MM.1S (cell line): ENCODE measurements at regions not wholly inside any gene's neighbourhood (a gene's known extent, or its start where the extent isn't known, plus 50 kb on each side); places are given as distances from the start of the nearest gene placed in this dataset.

ENCODE experiments used
- DNase-seq: peaks from one replicate; pipeline ENCODE4 v3.0.0-alpha.2; 2015
- H2AFZ ChIP-seq: fragments of 300-600 bp; sonication (generic); 2 replicates; pipeline ENCODE4 v1.6.0; 2016; ENCODE audit warnings: antibody characterized with exemption, low read length
- H3F3A ChIP-seq: fragments of 300-600 bp; sonication (generic); 2 replicates; pipeline ENCODE4 v1.6.1; 2016; ENCODE audit warnings: mild to moderate bottlenecking, antibody characterized with exemption, low read length, moderate library complexity, mixed read lengths; ENCODE audit not compliant: insufficient read depth
- H3K27ac ChIP-seq: fragments of 300-600 bp; sonication (generic); 2 replicates; pipeline ENCODE4 v1.5.1; 2016; ENCODE audit warnings: mild to moderate bottlenecking, low read length
- H3K27me3 ChIP-seq: fragments of 300-600 bp; sonication (generic); replicated peaks from 2 replicates; pipeline ENCODE4 v1.6.0; 2016; ENCODE audit warnings: low read length; ENCODE audit not compliant: insufficient read depth
- H3K36me3 ChIP-seq: fragments of 300-600 bp; sonication (generic); replicated peaks from 2 replicates; pipeline ENCODE4 v1.6.1; 2016; ENCODE audit warnings: mild to moderate bottlenecking, low read length, mixed read lengths; ENCODE audit not compliant: insufficient read depth
- H3K4me1 ChIP-seq: fragments of 300-600 bp; sonication (generic); 2 replicates; pipeline ENCODE4 v1.6.1; 2016; ENCODE audit warnings: low read length, mixed read lengths
- H3K4me2 ChIP-seq: fragments of 300-600 bp; sonication (generic); 2 replicates; pipeline ENCODE4 v1.6.0; 2016; ENCODE audit warnings: low read depth, low read length
- H3K4me3 ChIP-seq: fragments of 300-600 bp; sonication (generic); 2 replicates; pipeline ENCODE4 v1.5.1; 2016; ENCODE audit warnings: low read length, mixed read lengths
- H3K79me2 ChIP-seq: fragments of 300-600 bp; sonication (generic); 2 replicates; pipeline ENCODE4 v1.6.1; 2016; ENCODE audit warnings: mixed run types, low read length, mixed read lengths
- H3K9ac ChIP-seq: fragments of 300-600 bp; sonication (generic); 2 replicates; pipeline ENCODE4 v1.6.1; 2016; ENCODE audit warnings: low read length, mixed read lengths
- H3K9me2 ChIP-seq: fragments of 300-600 bp; sonication (generic); replicated peaks from 2 replicates; pipeline ENCODE4 v1.6.1; 2016; ENCODE audit warnings: mild to moderate bottlenecking, low read length, mixed read lengths; ENCODE audit not compliant: insufficient read depth
- H3K9me3 ChIP-seq: fragments of 300-600 bp; sonication (generic); replicated peaks from 2 replicates; pipeline ENCODE4 v1.6.1; 2016; ENCODE audit warnings: mild to moderate bottlenecking, low read length, mixed read lengths; ENCODE audit not compliant: insufficient read depth
- H4K20me1 ChIP-seq: fragments of 300-600 bp; sonication (generic); 2 replicates; pipeline ENCODE4 v1.6.1; 2016; ENCODE audit warnings: mild to moderate bottlenecking, low read length, moderate library complexity, mixed read lengths; ENCODE audit not compliant: insufficient read depth
- CTCF ChIP-seq: fragments of 300-600 bp; sonication (generic); IDR thresholded peaks from 2 replicates; pipeline ENCODE4 v1.5.1; 2016; ENCODE audit warnings: antibody characterized with exemption, low read length, mixed read lengths
- EZH2 ChIP-seq: fragments of 300-600 bp; sonication (generic); optimal IDR thresholded peaks from 2 replicates; pipeline ENCODE3; 2017; ENCODE audit warnings: low read depth, mild to moderate bottlenecking, antibody characterized with exemption, low read length, mixed read lengths
- EZH2phosphoT487 ChIP-seq: fragments of 300-600 bp; sonication (generic); IDR thresholded peaks from 2 replicates; pipeline ENCODE4 v1.6.1; 2018; ENCODE audit warnings: antibody characterized with exemption, low read length

GRCh38 chr2:208791257-208791656 is 384.7 kb downstream of the PTH2R start:
- Histone ChIP-seq H3K9ac (no peak overlapping the region), H3K79me2 (no peaks in the 10 kb centered on the region)
- no peak for TF ChIP-seq CTCF
- TF ChIP-seq EZH2phosphoT487: no peak
- no peak for TF ChIP-seq EZH2

GRCh38 chr2:208792766-208793165 is 386.2 kb downstream of the PTH2R start:
- H3K27ac ChIP-seq: no peak overlapping the region
- H3K9me3 ChIP-seq: no peaks in the 10 kb centered on the region
- no peaks in the 10 kb centered on the region for H3K36me3 ChIP-seq
- no peak overlapping the region for H3K4me3 ChIP-seq
- no peaks in the 10 kb centered on the region for H4K20me1 ChIP-seq
- H3K4me2 ChIP-seq: no peak overlapping the region
- H3K4me1 ChIP-seq: no peaks in the 10 kb centered on the region
- TF ChIP-seq CTCF (no peak), EZH2 (no peak), EZH2phosphoT487 (no peak)
- no peaks in the 10 kb centered on the region for H3K79me2 ChIP-seq
- no peaks in the 10 kb centered on the region for H3K27me3 ChIP-seq
- H3F3A ChIP-seq: no peaks in the 10 kb centered on the region
- H3K9ac ChIP-seq: no peak overlapping the region
- H3K9me2 ChIP-seq: no peaks in the 10 kb centered on the region
- no peak for DNase-seq
- H2AFZ ChIP-seq: no peak overlapping the region

More at GRCh38 chr2:208791257-208791656, 384.7 kb downstream of the PTH2R start:
- no peaks in the 10 kb centered on the region for H4K20me1 ChIP-seq
- no peaks in the 10 kb centered on the region for H3F3A ChIP-seq
- H3K9me3 ChIP-seq: no peaks in the 10 kb centered on the region
- no peaks in the 10 kb centered on the region for H3K4me1 ChIP-seq
- no peak overlapping the region for H2AFZ ChIP-seq
- H3K27ac ChIP-seq: no peak overlapping the region
- DNase-seq: no peak
- H3K4me3 ChIP-seq: no peak overlapping the region
- H3K4me2 ChIP-seq: no peak overlapping the region
- H3K36me3 ChIP-seq: no peaks in the 10 kb centered on the region
- no peaks in the 10 kb centered on the region for H3K27me3 ChIP-seq
- no peaks in the 10 kb centered on the region for H3K9me2 ChIP-seq

GRCh38 chr2:208793434-208793833 is 386.8 kb downstream of the PTH2R start:
- no peak overlapping the region for H3K27ac ChIP-seq
- no peak overlapping the region for H2AFZ ChIP-seq
- no peak overlapping the region for H3K9ac ChIP-seq
- H3K4me3 ChIP-seq: no peak overlapping the region
- no peaks in the 10 kb centered on the region for H3K4me1 ChIP-seq
- H3K4me2 ChIP-seq: no peak overlapping the region
- no peaks in the 10 kb centered on the region for H3K9me3 ChIP-seq
- no peaks in the 10 kb centered on the region for H3K27me3 ChIP-seq
- TF ChIP-seq CTCF (no peak), EZH2phosphoT487 (no peak), EZH2 (no peak)
- H3K36me3 ChIP-seq: no peaks in the 10 kb centered on the region
- no peaks in the 10 kb centered on the region for H3K79me2 ChIP-seq
- no peaks in the 10 kb centered on the region for H3K9me2 ChIP-seq
- DNase-seq: no peak
- no peaks in the 10 kb centered on the region for H3F3A ChIP-seq
- H4K20me1 ChIP-seq: no peaks in the 10 kb centered on the region
